ENCODE measurements at regions not wholly inside any gene's neighbourhood (a gene's known extent, or its start where the extent isn't known, plus 50 kb on each side); places are given as distances from the start of the nearest gene placed in this dataset.

DNA sequence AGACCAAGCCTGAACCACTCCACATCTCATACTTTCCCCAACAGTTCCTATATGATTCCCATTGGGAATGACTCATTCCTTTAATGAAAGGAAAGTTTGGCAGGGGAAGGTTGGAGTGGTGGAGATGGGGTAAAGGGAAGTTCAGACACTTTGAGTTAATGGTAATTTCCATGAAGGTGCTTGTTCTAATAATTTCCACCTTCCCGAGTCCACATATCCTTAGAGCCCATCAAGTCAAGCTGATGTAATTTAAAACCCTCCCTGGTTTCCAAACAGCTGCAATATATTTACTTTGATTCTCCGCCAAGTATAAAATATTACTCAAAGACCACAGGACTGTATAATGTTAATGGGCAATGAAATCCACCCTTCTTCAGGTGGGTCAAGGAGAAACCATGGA, 95.0 kb upstream of the GALNT15 start:
- DNase-seq (ENCODE audit: low read depth) = no peak
- no peak for TF ChIP-seq CTCF (IDR thresholded peaks at IDR 0.05; ENCODE audit: insufficient read depth, low read depth, low read length)
- no peaks in the 10 kb centered on the region for H3K36me3 ChIP-seq (ENCODE audit: control insufficient read depth, insufficient read depth, low read length)

GRCh38 chr3:16081661-16082060, 92.8 kb upstream of the GALNT15 start:
- Histone ChIP-seq H3K27me3 (ENCODE audit: control insufficient read depth, insufficient read depth, low read length) (no peaks in the 10 kb centered on the region), H3K4me3 (ENCODE audit: low read depth, low read length) (no peak overlapping the region), H3K36me3 (ENCODE audit: control insufficient read depth, insufficient read depth, low read length) (no peaks in the 10 kb centered on the region)
- no peak for TF ChIP-seq CTCF (IDR thresholded peaks at IDR 0.05; ENCODE audit: insufficient read depth, low read depth, low read length)
- POLR2A ChIA-PET = no interaction called here
- DNase-seq (ENCODE audit: low read depth) = no peak
- CTCF ChIA-PET = no interaction called here

More for the DNA sequence above, 95.0 kb upstream of the GALNT15 start:
- ChIA-PET POLR2A (no interaction called here), CTCF (no interaction called here)
- Histone ChIP-seq H3K4me3 (ENCODE audit: low read depth, low read length) (no peak overlapping the region), H3K27me3 (ENCODE audit: control insufficient read depth, insufficient read depth, low read length) (no peaks in the 10 kb centered on the region)

DNA sequence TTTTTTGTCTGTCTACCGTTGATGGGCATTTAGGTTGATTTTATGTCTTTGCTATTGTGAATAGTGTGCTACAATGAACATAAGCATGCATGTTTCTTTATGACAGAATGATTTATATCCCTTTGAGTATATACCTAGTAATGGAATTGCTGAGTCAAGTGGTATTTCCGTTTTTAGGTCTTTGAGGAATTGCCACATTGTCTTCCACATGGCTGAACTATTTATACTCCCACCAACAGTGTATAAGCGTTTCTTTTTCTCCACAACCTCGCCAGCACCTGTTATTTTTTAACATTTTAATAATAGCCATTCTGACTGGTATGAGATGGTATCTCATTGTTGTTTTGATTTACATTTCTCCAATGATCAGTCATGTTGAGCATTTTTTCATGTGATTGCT, 89.6 kb upstream of the GALNT15 start:
- no peaks in the 10 kb centered on the region for H3K27me3 ChIP-seq (ENCODE audit: control insufficient read depth, insufficient read depth, low read length)
- ChIA-PET CTCF (no interaction called here), POLR2A (no interaction called here)
- DNase-seq (ENCODE audit: low read depth) = no peak
- no peak for TF ChIP-seq CTCF (IDR thresholded peaks at IDR 0.05; ENCODE audit: insufficient read depth, low read depth, low read length)
- no peak overlapping the region for H3K4me3 ChIP-seq (ENCODE audit: low read depth, low read length)
- H3K36me3 ChIP-seq (ENCODE audit: control insufficient read depth, insufficient read depth, low read length) = no peaks in the 10 kb centered on the region

GRCh38 chr3:16085410-16085809, 89.1 kb upstream of the GALNT15 start:
- no peaks in the 10 kb centered on the region for H3K27me3 ChIP-seq (ENCODE audit: control insufficient read depth, insufficient read depth, low read length)
- no peak for DNase-seq (ENCODE audit: low read depth)
- CTCF ChIA-PET = no interaction called here
- POLR2A ChIA-PET = interaction anchor here (0.7 kb wide), 1 partner anchor 44 kb away, joined by 4 read pairs; no protein-coding TSS in a partner anchor
- TF ChIP-seq CTCF (IDR thresholded peaks at IDR 0.05; ENCODE audit: insufficient read depth, low read depth, low read length) = no peak
- no peaks in the 10 kb centered on the region for H3K36me3 ChIP-seq (ENCODE audit: control insufficient read depth, insufficient read depth, low read length)
- H3K4me3 ChIP-seq (ENCODE audit: low read depth, low read length) = no peak overlapping the region

DNA sequence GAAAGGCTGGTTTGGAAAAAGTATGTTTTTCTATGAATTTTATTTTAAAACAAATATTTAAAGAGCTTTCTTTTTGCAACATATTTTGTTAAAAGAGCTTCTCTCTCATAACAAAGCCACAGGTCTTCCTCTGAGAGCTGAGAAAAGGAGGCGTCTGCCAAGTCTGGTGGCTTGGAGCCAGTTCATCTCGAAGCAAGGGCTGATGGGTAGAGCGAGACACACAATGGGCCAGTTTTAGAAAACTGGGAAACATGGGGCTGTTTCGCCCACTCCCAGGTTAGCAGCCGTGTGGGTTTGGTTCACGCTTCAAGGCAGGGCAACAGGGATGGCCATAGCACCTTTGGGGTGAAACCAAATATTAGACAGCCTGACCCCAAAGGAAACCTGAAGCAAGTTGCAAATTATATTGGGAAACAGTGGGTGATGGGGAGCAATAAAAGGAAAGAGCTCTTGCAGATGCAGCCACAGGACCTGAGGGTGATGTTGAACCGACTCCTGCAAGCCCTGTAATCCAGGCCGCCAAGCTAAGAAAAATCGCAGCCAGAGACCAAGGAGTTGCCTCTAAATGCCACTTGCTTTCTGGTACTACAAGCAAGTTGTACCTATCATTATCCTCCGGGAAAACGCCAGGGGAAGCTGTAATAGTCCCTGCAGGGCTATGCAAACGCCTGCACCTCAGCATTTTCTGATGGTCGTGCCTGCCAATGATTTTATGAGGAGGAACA, 88.4 kb upstream of the GALNT15 start:
- POLR2A ChIA-PET = interaction anchor here (0.7 kb wide), 1 partner anchor 43 kb away, joined by 4 read pairs; no protein-coding TSS in a partner anchor
- TF ChIP-seq CTCF (IDR thresholded peaks at IDR 0.05; ENCODE audit: insufficient read depth, low read depth, low read length) = no peak
- CTCF ChIA-PET = no interaction called here
- no peaks in the 10 kb centered on the region for H3K27me3 ChIP-seq (ENCODE audit: control insufficient read depth, insufficient read depth, low read length)
- no peaks in the 10 kb centered on the region for H3K36me3 ChIP-seq (ENCODE audit: control insufficient read depth, insufficient read depth, low read length)
- DNase-seq (ENCODE audit: low read depth) = no peak
- no peak overlapping the region for H3K4me3 ChIP-seq (ENCODE audit: low read depth, low read length)
